Ishikawa (cell line): ENCODE measurements at regions not wholly inside any gene's neighbourhood (a gene's known extent, or its start where the extent isn't known, plus 50 kb on each side); places are given as distances from the start of the nearest gene placed in this dataset.

ENCODE experiments used
- NFIC ChIP-seq: IDR thresholded peaks from 2 replicates; pipeline ENCODE4 v1.6.1; 2012
- REST ChIP-seq: IDR thresholded peaks from 2 replicates; pipeline ENCODE4 v1.6.1; 2012; ENCODE audit warnings: low read depth, mild to moderate bottlenecking
- TAF1 ChIP-seq: IDR thresholded peaks from 2 replicates; pipeline ENCODE4 v1.6.1; 2012; ENCODE audit warnings: low read depth, mild to moderate bottlenecking
- YY1 ChIP-seq: IDR thresholded peaks from 2 replicates; pipeline ENCODE4 v1.6.1; 2012; ENCODE audit warnings: low read depth
- ZBTB7A ChIP-seq: IDR thresholded peaks from 2 replicates; pipeline ENCODE4 v1.6.1; 2012; ENCODE audit warnings: low read depth

GRCh38 chr18:30163573-30163972 lies 879.0 kb downstream of the DSC3 start:
- TF ChIP-seq NFIC (no peak), ZBTB7A (no peak), YY1 (no peak), TAF1 (no peak), REST (no peak)
